Ishikawa (cell line): ENCODE measurements at regions not wholly inside any gene's neighbourhood (a gene's known extent, or its start where the extent isn't known, plus 50 kb on each side); places are given as distances from the start of the nearest gene placed in this dataset.

ENCODE experiments used
- CEBPB ChIP-seq: IDR thresholded peaks from 2 replicates; pipeline ENCODE4 v1.6.1; 2012
- CREB1 ChIP-seq: IDR thresholded peaks from 2 replicates; pipeline ENCODE4 v1.6.1; 2012; ENCODE audit warnings: low read depth
- EGR1 ChIP-seq: IDR thresholded peaks from 2 replicates; pipeline ENCODE4 v1.6.1; 2012
- EP300 ChIP-seq: IDR thresholded peaks from 2 replicates; pipeline ENCODE4 v1.6.1; 2012; ENCODE audit warnings: borderline replicate concordance
- FOXM1 ChIP-seq: IDR thresholded peaks from 2 replicates; pipeline ENCODE4 v1.6.1; 2012; ENCODE audit warnings: low read depth, borderline replicate concordance
- NFIC ChIP-seq: IDR thresholded peaks from 2 replicates; pipeline ENCODE4 v1.6.1; 2012
- RAD21 ChIP-seq: IDR thresholded peaks from 2 replicates; pipeline ENCODE4 v1.6.1; 2012; ENCODE audit warnings: low read depth
- REST ChIP-seq: IDR thresholded peaks from 2 replicates; pipeline ENCODE4 v1.6.1; 2012; ENCODE audit warnings: low read depth, mild to moderate bottlenecking
- TAF1 ChIP-seq: IDR thresholded peaks from 2 replicates; pipeline ENCODE4 v1.6.1; 2012; ENCODE audit warnings: low read depth, mild to moderate bottlenecking
- TCF12 ChIP-seq: IDR thresholded peaks from 2 replicates; pipeline ENCODE4 v1.6.1; 2012; ENCODE audit warnings: low read depth
- TEAD4 ChIP-seq: IDR thresholded peaks from 2 replicates; pipeline ENCODE4 v1.6.1; 2012
- USF1 ChIP-seq: IDR thresholded peaks from 2 replicates; pipeline ENCODE4 v1.6.1; 2012
- YY1 ChIP-seq: IDR thresholded peaks from 2 replicates; pipeline ENCODE4 v1.6.1; 2012; ENCODE audit warnings: low read depth
- ZBTB7A ChIP-seq: IDR thresholded peaks from 2 replicates; pipeline ENCODE4 v1.6.1; 2012; ENCODE audit warnings: low read depth
- TF ChIP-seq, protein P1 (sequence below): IDR thresholded peaks from 2 replicates; pipeline ENCODE4 v1.6.1; 2012

GRCh38 chr3:25113891-25114290 lies 314.2 kb upstream of the RARB start:
- TF ChIP-seq TEAD4 (no peak), FOXM1 (no peak), RAD21 (no peak), EP300 (no peak), TCF12 (no peak), NFIC (no peak), CREB1 (no peak), USF1 (no peak)
- TF ChIP-seq, protein P1, sequence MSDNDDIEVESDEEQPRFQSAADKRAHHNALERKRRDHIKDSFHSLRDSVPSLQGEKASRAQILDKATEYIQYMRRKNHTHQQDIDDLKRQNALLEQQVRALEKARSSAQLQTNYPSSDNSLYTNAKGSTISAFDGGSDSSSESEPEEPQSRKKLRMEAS: no peak

- no peak for TF ChIP-seq RAD21
- TF ChIP-seq CREB1: no peak
- TF ChIP-seq, protein P1: no peak
- no peak for TF ChIP-seq EP300
- no peak for TF ChIP-seq ZBTB7A
- no peak for TF ChIP-seq YY1
- TF ChIP-seq FOXM1: no peak
- no peak for TF ChIP-seq USF1
- TF ChIP-seq TEAD4: no peak
- no peak for TF ChIP-seq EGR1
- TF ChIP-seq CEBPB: no peak
- no peak for TF ChIP-seq TCF12
- TF ChIP-seq TAF1: no peak
- TF ChIP-seq NFIC: no peak
- TF ChIP-seq REST: no peak
Observed at GRCh38 chr3:25114532-25114931, 313.5 kb upstream of the RARB start.

GRCh38 chr3:25117005-25117593 lies 311.0 kb upstream of the RARB start:
- TF ChIP-seq USF1 (no peak), FOXM1 (no peak), TCF12 (no peak), RAD21 (no peak), EGR1 (no peak), TEAD4 (no peak), EP300 (no peak), CREB1 (no peak), YY1 (no peak), REST (no peak), NFIC (no peak), ZBTB7A (no peak)
- TF ChIP-seq, protein P1: no peak

GRCh38 chr3:25119682-25120081 lies 308.4 kb upstream of the RARB start:
- TF ChIP-seq EGR1: no peak
- no peak for TF ChIP-seq CEBPB
- TF ChIP-seq REST: no peak
- TF ChIP-seq CREB1: no peak
- TF ChIP-seq TAF1: no peak
- no peak for TF ChIP-seq ZBTB7A
- TF ChIP-seq NFIC: no peak
- no peak for TF ChIP-seq TEAD4
- no peak for TF ChIP-seq TCF12
- no peak for TF ChIP-seq RAD21
- TF ChIP-seq EP300: no peak
- no peak for TF ChIP-seq FOXM1
- TF ChIP-seq, protein P1: no peak
